ENCODE measurements at regions not wholly inside any gene's neighbourhood (a gene's known extent, or its start where the extent isn't known, plus 50 kb on each side); places are given as distances from the start of the nearest gene placed in this dataset.
"Not testable (repeated sequence)": the region's sequence is repeated elsewhere in the genome, so short reads cannot be mapped to it uniquely, and the experiment has no call there.

GRCh38 chr4:82247171-82247570 is 126.6 kb downstream of the HNRNPD start:
- FAIRE-seq, result no peak

GRCh38 chr4:82241534-82241933 is 132.3 kb downstream of the HNRNPD start:
- no peak for FAIRE-seq

GRCh38 chr4:82240410-82240809 is 133.4 kb downstream of the HNRNPD start:
- no peak for FAIRE-seq

GRCh38 chr4:82237142-82237541 is 136.6 kb downstream of the HNRNPD start:
- not testable (repeated sequence) for FAIRE-seq

- no peak for FAIRE-seq
Observed at GRCh38 chr4:82235346-82235745, 138.4 kb downstream of the HNRNPD start.

GRCh38 chr4:82232891-82233290 is 140.9 kb downstream of the HNRNPD start:
- no peak for FAIRE-seq

- FAIRE-seq, result no peak
Observed at GRCh38 chr4:82231806-82232205, 142.0 kb downstream of the HNRNPD start.

GRCh38 chr4:82230306-82230705 is 143.5 kb downstream of the HNRNPD start:
- FAIRE-seq, result no peak

GRCh38 chr4:82225030-82225429 is 148.8 kb downstream of the HNRNPD start:
- no peak for FAIRE-seq

- no peak for FAIRE-seq
Observed at GRCh38 chr4:82223715-82224114, 150.1 kb downstream of the HNRNPD start.

GRCh38 chr4:82219346-82219745 is 154.4 kb downstream of the HNRNPD start:
- no peak for FAIRE-seq

GRCh38 chr4:82217986-82218715 is 155.6 kb downstream of the HNRNPD start:
- no peak for FAIRE-seq

GRCh38 chr4:82216219-82216618 is 157.6 kb downstream of the HNRNPD start:
- FAIRE-seq, result no peak

GRCh38 chr4:82215800-82216199 is 158.0 kb downstream of the HNRNPD start:
- no peak for FAIRE-seq

GRCh38 chr4:82215039-82215438 is 158.8 kb downstream of the HNRNPD start:
- FAIRE-seq, result no peak

GRCh38 chr4:82213485-82214417 is 160.0 kb downstream of the HNRNPD start:
- FAIRE-seq, result no peak

GRCh38 chr4:82201805-82202641 is 171.8 kb downstream of the HNRNPD start:
- FAIRE-seq, result no peak

- no peak for FAIRE-seq
Observed at GRCh38 chr4:82201303-82201702, 172.5 kb downstream of the HNRNPD start.

GRCh38 chr4:82200046-82200445 is 173.7 kb downstream of the HNRNPD start:
- no peak for FAIRE-seq

GRCh38 chr4:82194329-82194728 is 179.5 kb downstream of the HNRNPD start:
- no peak for FAIRE-seq

GRCh38 chr4:82192017-82192673 is 181.6 kb downstream of the HNRNPD start:
- no peak for FAIRE-seq

- FAIRE-seq, result no peak
Observed at GRCh38 chr4:82181789-82182188, 192.0 kb downstream of the HNRNPD start.

Data from endometrium (tissue), 2 donors.